OCI-LY1 (cell line): ENCODE measurements at regions not wholly inside any gene's neighbourhood (a gene's known extent, or its start where the extent isn't known, plus 50 kb on each side); places are given as distances from the start of the nearest gene placed in this dataset.

Source experiments
- CTCF ChIP-seq: fragments of 200-600 bp; sonication (generic), shearing (Covaris generic); IDR thresholded peaks from 2 replicates; pipeline ENCODE4 v1.5.1; 2017; ENCODE audit warnings: mild to moderate bottlenecking, antibody characterized with exemption, low read length, moderate library complexity, mixed read lengths
- EZH2 ChIP-seq: fragments of 200-600 bp; sonication (generic), shearing (Covaris generic); IDR thresholded peaks from 2 replicates; pipeline ENCODE4 v1.8.0; 2017; ENCODE audit warnings: borderline replicate concordance, mixed run types, mild to moderate bottlenecking, antibody characterized with exemption, low read length, moderate library complexity, mixed read lengths

GRCh38 chr1:166383635-166384346 is 217.0 kb upstream of the FAM78B start:
- TF ChIP-seq EZH2 (no peak), CTCF (no peak)
